ENCODE measurements at regions not wholly inside any gene's neighbourhood (a gene's known extent, or its start where the extent isn't known, plus 50 kb on each side); places are given as distances from the start of the nearest gene placed in this dataset.

DNA sequence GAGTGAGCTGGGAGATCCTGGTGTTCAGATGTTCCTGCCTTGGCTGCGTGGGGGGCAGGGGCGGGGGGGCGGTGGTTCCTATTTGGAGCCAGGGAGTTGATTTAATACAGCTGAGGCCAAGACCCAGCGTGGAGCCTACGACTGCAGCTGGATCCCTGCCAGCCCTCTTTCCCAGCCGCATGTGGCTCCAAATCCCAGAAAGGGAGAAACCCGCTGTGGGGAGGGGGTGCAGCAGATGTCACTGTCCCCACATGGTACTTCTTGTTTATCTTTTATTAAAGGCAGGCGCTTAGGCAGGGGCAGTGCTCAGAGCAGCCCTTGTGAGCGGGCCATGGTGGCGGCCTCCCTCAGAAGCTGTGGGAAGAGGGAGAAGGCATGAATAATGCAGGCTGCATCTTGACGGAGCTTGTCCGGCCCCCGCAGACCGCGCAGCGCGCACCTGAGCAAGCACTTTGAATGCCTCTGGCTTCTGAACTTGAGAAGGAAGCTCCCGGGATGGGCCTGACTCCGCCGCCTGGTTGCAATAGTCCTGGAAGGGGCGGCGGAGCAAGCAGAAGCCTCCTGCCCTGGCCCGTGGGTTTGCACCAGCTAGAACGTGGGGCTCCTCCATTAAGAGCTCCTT is 112.1 kb downstream of the GLI2 start:
- Mint-ChIP-seq H3K9me3 (peaks cover 25% of the 10 kb centered on the region), H3K27ac (no peak overlapping the region), H3K36me3 (ENCODE audit: low read depth) (peaks cover 27% of the 10 kb centered on the region), H3K27me3 (ENCODE audit: low read depth, poor library complexity) (peaks cover 8% of the 10 kb centered on the region), H3K4me3 (no peak overlapping the region), H3K4me1 (peaks cover 19% of the 10 kb centered on the region)
- TF ChIP-seq CTCF (IDR thresholded peaks at IDR 0.05) = no peak
- no peak for DNase-seq

DNA sequence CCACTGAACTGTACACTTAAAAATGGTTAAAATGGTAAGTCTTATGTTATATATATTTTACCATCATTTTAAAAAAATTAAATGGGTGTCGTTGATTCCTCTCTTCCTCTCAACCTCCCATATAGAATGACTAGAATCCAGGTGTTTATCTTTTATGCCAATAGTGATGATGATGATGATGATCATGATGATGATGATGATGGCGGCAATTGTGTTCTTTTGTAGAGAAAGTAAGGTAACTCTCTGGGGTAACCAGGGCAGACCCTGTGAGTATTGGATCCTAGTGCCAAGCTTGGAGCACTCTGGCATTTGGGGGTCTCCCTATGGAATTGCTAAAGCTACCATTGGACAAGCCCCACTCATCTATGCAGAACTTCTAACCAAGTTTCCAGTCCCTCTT is 113.6 kb downstream of the GLI2 start:
- no peak for DNase-seq
- Mint-ChIP-seq H3K27me3 (ENCODE audit: low read depth, poor library complexity) (peaks cover 3% of the 10 kb centered on the region), H3K27ac (no peak overlapping the region), H3K4me3 (no peak overlapping the region), H3K36me3 (ENCODE audit: low read depth) (peaks cover 27% of the 10 kb centered on the region), H3K4me1 (peaks cover 20% of the 10 kb centered on the region), H3K9me3 (peaks cover 25% of the 10 kb centered on the region)
- TF ChIP-seq CTCF (IDR thresholded peaks at IDR 0.05) = no peak

DNA sequence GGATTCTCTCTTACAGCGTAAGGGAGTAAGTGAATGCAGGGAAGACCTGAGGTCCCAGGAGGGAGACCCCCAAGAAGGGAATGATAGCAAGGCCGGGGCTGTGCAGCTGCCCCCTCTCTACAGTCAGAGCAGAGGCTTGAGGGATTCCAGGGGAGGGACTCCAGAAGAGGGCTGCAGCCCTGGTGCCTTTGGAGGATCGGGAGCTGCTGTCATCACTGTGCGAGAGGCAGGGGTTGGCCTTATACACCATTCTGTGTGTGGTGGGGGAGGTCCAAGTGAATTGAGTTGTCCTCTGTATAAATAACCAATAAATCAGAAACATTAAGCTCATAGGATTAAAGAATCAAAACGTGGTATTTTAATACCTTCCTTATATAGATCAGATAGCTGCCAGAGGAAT is 114.9 kb downstream of the GLI2 start:
- TF ChIP-seq CTCF (IDR thresholded peaks at IDR 0.05) = no peak
- Mint-ChIP-seq H3K9me3 (peaks cover 25% of the 10 kb centered on the region), H3K36me3 (ENCODE audit: low read depth) (peaks cover 27% of the 10 kb centered on the region), H3K4me3 (no peak overlapping the region), H3K4me1 (peaks cover 33% of the 10 kb centered on the region), H3K27ac (no peak overlapping the region), H3K27me3 (ENCODE audit: low read depth, poor library complexity) (peaks cover 3% of the 10 kb centered on the region)
- no peak for DNase-seq

GRCh38 chr2:120851116-120851773 is 115.6 kb downstream of the GLI2 start:
- TF ChIP-seq CTCF (IDR thresholded peaks at IDR 0.05) = no peak
- no peak for DNase-seq
- Mint-ChIP-seq H3K27ac (no peak overlapping the region), H3K36me3 (ENCODE audit: low read depth) (peaks cover 27% of the 10 kb centered on the region), H3K4me3 (no peak overlapping the region), H3K27me3 (ENCODE audit: low read depth, poor library complexity) (peaks cover 2% of the 10 kb centered on the region), H3K9me3 (peaks cover 25% of the 10 kb centered on the region), H3K4me1 (peaks cover 39% of the 10 kb centered on the region)

DNA sequence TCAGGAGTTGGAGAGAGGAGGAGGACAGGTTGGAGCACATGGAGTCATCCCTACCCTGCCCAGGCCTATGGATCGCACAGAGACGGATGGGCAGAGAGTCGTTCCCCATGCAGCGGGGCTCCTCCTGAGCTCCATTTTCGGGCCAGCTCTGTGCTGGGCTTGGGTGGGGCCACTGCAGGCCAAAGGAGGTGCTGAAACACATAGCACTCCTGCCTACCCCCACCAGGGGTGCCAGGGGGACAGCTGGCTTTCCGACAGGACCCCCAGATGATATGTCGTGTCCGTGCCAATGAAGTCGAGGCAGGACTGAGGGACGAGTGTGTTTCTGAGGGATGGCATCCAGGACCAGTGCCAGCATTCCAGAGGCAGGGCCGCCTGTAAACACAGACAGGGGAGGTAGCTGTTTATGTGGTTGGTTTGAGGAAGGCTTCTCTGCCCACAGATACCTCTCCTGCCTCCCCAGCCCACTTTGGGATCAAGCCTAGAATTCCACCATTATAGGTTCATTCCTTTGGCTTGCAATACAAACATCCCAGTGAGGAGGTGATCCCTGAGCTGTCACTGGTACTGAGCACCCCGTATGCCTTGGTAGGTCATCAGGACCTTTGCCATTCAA is 116.6 kb downstream of the GLI2 start:
- H3K36me3 Mint-ChIP-seq (ENCODE audit: low read depth) = peaks cover 27% of the 10 kb centered on the region
- DNase-seq = no peak
- H3K4me3 Mint-ChIP-seq = no peak overlapping the region
- peaks cover 25% of the 10 kb centered on the region for H3K9me3 Mint-ChIP-seq
- TF ChIP-seq CTCF (IDR thresholded peaks at IDR 0.05) = no peak
- no peak overlapping the region for H3K27ac Mint-ChIP-seq
- peaks cover 39% of the 10 kb centered on the region for H3K4me1 Mint-ChIP-seq
- H3K27me3 Mint-ChIP-seq (ENCODE audit: low read depth, poor library complexity) = peaks cover 3% of the 10 kb centered on the region
